HEK293 (cell line): ENCODE measurements at regions not wholly inside any gene's neighbourhood (a gene's known extent, or its start where the extent isn't known, plus 50 kb on each side); places are given as distances from the start of the nearest gene placed in this dataset.

Experiments
- CTCF ChIA-PET: fragments of 350-600 bp; formaldehyde crosslinking; extraction: SDS; loops from one replicate; lab custom pipeline; 2021; ENCODE audit warnings: antibody characterized with exemption; lab: Yijun Ruan, JAX
- POLR2A ChIA-PET: fragments of 300-600 bp; formaldehyde crosslinking; extraction: SDS; loops from one replicate; lab custom pipeline; 2020; ENCODE audit warnings: antibody characterized with exemption, inconsistent platforms; lab: Yijun Ruan, JAX
- H3K27ac ChIP-seq: fragments of 200-500 bp; sonication (Bioruptor generic); 2 replicates; pipeline ENCODE4 v1.5.1; 2014; ENCODE audit warnings: low read depth, low read length, control low read depth, inconsistent platforms; ENCODE audit errors: extremely low read depth
- H3K36me3 ChIP-seq, 2 experiments: fragments of 200-500 bp in 1 of 2; sonication (Bioruptor generic) in 1 of 2; 1 replicate in 1 of 2; 2 replicates in 1 of 2; pipeline ENCODE4 v1.5.1; 2014 to 2017; ENCODE audit warnings: inconsistent platforms in 2 of 2, low read length in 2 of 2; ENCODE audit not compliant: control insufficient read depth in 2 of 2, insufficient read depth in 1 of 2
- H3K4me1 ChIP-seq: fragments of 200-500 bp; sonication (Bioruptor generic); 2 replicates; pipeline ENCODE4 v1.5.1; 2014; ENCODE audit warnings: mild to moderate bottlenecking, low read length, inconsistent platforms; ENCODE audit not compliant: control insufficient read depth, insufficient read depth
- H3K4me3 ChIP-seq: 2 replicates; pipeline ENCODE4 v1.5.1; 2011; ENCODE audit warnings: low read depth, mild to moderate bottlenecking, control low read depth, low read length, moderate library complexity
- H3K9me3 ChIP-seq: fragments of 200-500 bp; sonication (Bioruptor generic); 2 replicates; pipeline ENCODE4 v1.5.1; 2014; ENCODE audit warnings: low read depth, low read length, inconsistent platforms; ENCODE audit not compliant: control insufficient read depth, insufficient read depth
- GLI4 ChIP-seq: fragments of 450-650 bp; formaldehyde crosslinking; IDR thresholded peaks from 2 replicates; pipeline ENCODE4 v1.5.1; 2016; ENCODE audit warnings: missing biosample characterization, missing genetic modification characterization
- HOXD13 ChIP-seq: sonication (generic); formaldehyde crosslinking; IDR thresholded peaks from 2 replicates; pipeline ENCODE4 v1.8.0; 2022; ENCODE audit warnings: missing genetic modification reagents, borderline replicate concordance
- PRDM1 ChIP-seq: fragments of 450-650 bp; formaldehyde crosslinking; IDR thresholded peaks from 2 replicates; pipeline ENCODE4; 2016; ENCODE audit warnings: missing biosample characterization, missing genetic modification characterization
- ZBTB48 ChIP-seq: fragments of 450-650 bp; formaldehyde crosslinking; IDR thresholded peaks from 2 replicates; pipeline ENCODE4 v1.5.1; 2016; ENCODE audit warnings: missing biosample characterization, missing genetic modification characterization
- ZNF133 ChIP-seq: fragments of 450-650 bp; formaldehyde crosslinking; IDR thresholded peaks from 2 replicates; pipeline ENCODE4 v1.5.1; 2016; ENCODE audit warnings: missing biosample characterization, missing genetic modification characterization
- ZNF211 ChIP-seq: fragments of 450-650 bp; formaldehyde crosslinking; IDR thresholded peaks from 2 replicates; pipeline ENCODE4 v1.5.1; 2016; ENCODE audit warnings: low read depth, missing biosample characterization, missing genetic modification characterization
- ZNF311 ChIP-seq: fragments of 450-650 bp; formaldehyde crosslinking; IDR thresholded peaks from 2 replicates; pipeline ENCODE4 v1.5.1; 2017; ENCODE audit warnings: missing biosample characterization, missing genetic modification characterization, borderline replicate concordance
- ZNF37A ChIP-seq: fragments of 450-650 bp; IDR thresholded peaks from 2 replicates; pipeline ENCODE4 v1.5.1; 2018; ENCODE audit warnings: missing biosample characterization, missing genetic modification characterization
- ZNF76 ChIP-seq: fragments of 450-650 bp; formaldehyde crosslinking; IDR thresholded peaks from 2 replicates; pipeline ENCODE4; 2016; ENCODE audit warnings: low read depth, missing biosample characterization, missing genetic modification characterization, borderline replicate concordance
- ZNF777 ChIP-seq: fragments of 450-650 bp; formaldehyde crosslinking; IDR thresholded peaks from 2 replicates; pipeline ENCODE4 v1.5.1; 2017; ENCODE audit warnings: missing biosample characterization, missing genetic modification characterization, borderline replicate concordance
- ZNF843 ChIP-seq: fragments of 450-650 bp; formaldehyde crosslinking; IDR thresholded peaks from 2 replicates; pipeline ENCODE4 v1.5.1; 2016; ENCODE audit warnings: missing biosample characterization, missing genetic modification characterization
- TF ChIP-seq, protein P1 (sequence below): fragments of 450-650 bp; formaldehyde crosslinking; IDR thresholded peaks from 2 replicates; pipeline ENCODE4 v1.5.1; 2016; ENCODE audit warnings: missing biosample characterization, missing genetic modification characterization
- TF ChIP-seq, protein P2 (sequence below): fragments of 450-650 bp; formaldehyde crosslinking; IDR thresholded peaks from 2 replicates; pipeline ENCODE4 v1.5.1; 2016; ENCODE audit warnings: missing biosample characterization, missing genetic modification characterization, borderline replicate concordance
- TF ChIP-seq, protein P3 (sequence below): fragments of 450-650 bp; formaldehyde crosslinking; conservative IDR thresholded peaks from 2 replicates; pipeline ENCODE4 v1.5.1; 2016; ENCODE audit warnings: low read depth, missing biosample characterization, missing genetic modification characterization
- TF ChIP-seq, protein P4 (sequence below): fragments of 450-650 bp; formaldehyde crosslinking; IDR thresholded peaks from 2 replicates; pipeline ENCODE4 v1.5.1; 2016; ENCODE audit warnings: missing biosample characterization, missing genetic modification characterization
- TF ChIP-seq, protein P5 (sequence below): fragments of 450-650 bp; formaldehyde crosslinking; IDR thresholded peaks from 2 replicates; pipeline ENCODE4 v1.5.1; 2017; ENCODE audit warnings: missing biosample characterization, missing genetic modification characterization

DNA sequence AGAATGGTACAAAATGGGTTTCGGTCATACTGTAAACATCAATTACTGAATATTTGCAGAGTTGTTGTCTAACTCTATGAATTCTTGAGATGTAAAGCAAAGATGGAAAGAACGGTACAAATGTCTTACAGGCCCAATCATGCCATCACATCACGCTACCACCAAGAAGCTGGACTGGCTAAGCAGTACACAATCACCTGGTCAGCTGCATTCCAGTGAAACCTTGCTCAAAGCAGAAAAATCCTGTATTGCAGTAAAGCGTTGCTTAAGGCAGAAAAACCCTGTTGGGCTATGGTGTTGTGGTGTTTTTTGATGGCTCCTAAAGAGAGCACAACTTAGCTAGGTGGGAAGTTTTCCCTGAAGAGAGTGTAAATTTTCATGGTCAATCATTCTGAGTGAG is 112.6 kb upstream of the RASA1 start:
- H3K4me3 ChIP-seq, result no peak overlapping the region
- H3K27ac ChIP-seq, result no peak overlapping the region
- no peaks in the 10 kb centered on the region for H3K36me3 ChIP-seq
- TF ChIP-seq, protein P1, sequence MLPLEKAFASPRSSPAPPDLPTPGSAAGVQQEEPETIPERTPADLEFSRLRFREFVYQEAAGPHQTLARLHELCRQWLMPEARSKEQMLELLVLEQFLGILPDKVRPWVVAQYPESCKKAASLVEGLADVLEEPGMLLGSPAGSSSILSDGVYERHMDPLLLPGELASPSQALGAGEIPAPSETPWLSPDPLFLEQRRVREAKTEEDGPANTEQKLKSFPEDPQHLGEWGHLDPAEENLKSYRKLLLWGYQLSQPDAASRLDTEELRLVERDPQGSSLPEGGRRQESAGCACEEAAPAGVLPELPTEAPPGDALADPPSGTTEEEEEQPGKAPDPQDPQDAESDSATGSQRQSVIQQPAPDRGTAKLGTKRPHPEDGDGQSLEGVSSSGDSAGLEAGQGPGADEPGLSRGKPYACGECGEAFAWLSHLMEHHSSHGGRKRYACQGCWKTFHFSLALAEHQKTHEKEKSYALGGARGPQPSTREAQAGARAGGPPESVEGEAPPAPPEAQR (tag by site-specific recombination), result no peak
- TF ChIP-seq, all 188 proteins: peak for 0
- ChIA-PET CTCF (interaction anchor here (0.8 kb wide), 1 partner anchor 16 kb away, joined by 3 read pairs; no protein-coding TSS in a partner anchor), POLR2A (no interaction called here)
- Histone ChIP-seq H3K4me1 (no peaks in the 10 kb centered on the region), H3K9me3 (no peaks in the 10 kb centered on the region)

DNA sequence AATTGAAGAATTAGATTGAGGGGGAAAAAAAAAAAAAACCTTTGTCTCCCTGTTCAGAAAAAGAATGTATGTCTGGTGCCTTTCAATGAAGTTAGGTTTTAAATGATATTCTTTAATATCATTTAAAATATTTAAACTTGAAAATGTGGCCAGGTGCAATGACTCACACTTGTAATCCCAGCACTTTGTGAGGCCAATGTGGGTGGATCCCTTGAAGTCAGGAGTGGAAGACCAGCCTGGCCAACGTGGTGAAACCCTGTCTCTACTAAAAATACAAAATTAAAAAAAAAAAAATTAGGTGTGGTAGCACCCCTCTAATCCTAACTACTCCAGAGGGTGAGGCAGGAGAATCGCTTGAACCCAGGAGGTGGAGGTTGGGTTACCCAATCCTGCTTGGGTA is 111.1 kb upstream of the RASA1 start:
- no peaks in the 10 kb centered on the region for H3K9me3 ChIP-seq
- no peaks in the 10 kb centered on the region for H3K36me3 ChIP-seq
- ChIA-PET CTCF (no interaction called here), POLR2A (no interaction called here)
- H3K4me1 ChIP-seq, result no peaks in the 10 kb centered on the region
- H3K27ac ChIP-seq, result no peak overlapping the region
- no peak for TF ChIP-seq ZNF133 (tag by site-specific recombination)
- no peak for TF ChIP-seq ZNF211
- no peak for TF ChIP-seq ZNF843
- TF ChIP-seq HOXD13 (CRISPR knock-in tag), result no peak
- TF ChIP-seq, protein P2, sequence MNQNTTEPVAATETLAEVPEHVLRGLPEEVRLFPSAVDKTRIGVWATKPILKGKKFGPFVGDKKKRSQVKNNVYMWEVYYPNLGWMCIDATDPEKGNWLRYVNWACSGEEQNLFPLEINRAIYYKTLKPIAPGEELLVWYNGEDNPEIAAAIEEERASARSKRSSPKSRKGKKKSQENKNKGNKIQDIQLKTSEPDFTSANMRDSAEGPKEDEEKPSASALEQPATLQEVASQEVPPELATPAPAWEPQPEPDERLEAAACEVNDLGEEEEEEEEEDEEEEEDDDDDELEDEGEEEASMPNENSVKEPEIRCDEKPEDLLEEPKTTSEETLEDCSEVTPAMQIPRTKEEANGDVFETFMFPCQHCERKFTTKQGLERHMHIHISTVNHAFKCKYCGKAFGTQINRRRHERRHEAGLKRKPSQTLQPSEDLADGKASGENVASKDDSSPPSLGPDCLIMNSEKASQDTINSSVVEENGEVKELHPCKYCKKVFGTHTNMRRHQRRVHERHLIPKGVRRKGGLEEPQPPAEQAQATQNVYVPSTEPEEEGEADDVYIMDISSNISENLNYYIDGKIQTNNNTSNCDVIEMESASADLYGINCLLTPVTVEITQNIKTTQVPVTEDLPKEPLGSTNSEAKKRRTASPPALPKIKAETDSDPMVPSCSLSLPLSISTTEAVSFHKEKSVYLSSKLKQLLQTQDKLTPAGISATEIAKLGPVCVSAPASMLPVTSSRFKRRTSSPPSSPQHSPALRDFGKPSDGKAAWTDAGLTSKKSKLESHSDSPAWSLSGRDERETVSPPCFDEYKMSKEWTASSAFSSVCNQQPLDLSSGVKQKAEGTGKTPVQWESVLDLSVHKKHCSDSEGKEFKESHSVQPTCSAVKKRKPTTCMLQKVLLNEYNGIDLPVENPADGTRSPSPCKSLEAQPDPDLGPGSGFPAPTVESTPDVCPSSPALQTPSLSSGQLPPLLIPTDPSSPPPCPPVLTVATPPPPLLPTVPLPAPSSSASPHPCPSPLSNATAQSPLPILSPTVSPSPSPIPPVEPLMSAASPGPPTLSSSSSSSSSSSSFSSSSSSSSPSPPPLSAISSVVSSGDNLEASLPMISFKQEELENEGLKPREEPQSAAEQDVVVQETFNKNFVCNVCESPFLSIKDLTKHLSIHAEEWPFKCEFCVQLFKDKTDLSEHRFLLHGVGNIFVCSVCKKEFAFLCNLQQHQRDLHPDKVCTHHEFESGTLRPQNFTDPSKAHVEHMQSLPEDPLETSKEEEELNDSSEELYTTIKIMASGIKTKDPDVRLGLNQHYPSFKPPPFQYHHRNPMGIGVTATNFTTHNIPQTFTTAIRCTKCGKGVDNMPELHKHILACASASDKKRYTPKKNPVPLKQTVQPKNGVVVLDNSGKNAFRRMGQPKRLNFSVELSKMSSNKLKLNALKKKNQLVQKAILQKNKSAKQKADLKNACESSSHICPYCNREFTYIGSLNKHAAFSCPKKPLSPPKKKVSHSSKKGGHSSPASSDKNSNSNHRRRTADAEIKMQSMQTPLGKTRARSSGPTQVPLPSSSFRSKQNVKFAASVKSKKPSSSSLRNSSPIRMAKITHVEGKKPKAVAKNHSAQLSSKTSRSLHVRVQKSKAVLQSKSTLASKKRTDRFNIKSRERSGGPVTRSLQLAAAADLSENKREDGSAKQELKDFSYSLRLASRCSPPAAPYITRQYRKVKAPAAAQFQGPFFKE (tag by site-specific recombination), result no peak
- TF ChIP-seq, protein P3, sequence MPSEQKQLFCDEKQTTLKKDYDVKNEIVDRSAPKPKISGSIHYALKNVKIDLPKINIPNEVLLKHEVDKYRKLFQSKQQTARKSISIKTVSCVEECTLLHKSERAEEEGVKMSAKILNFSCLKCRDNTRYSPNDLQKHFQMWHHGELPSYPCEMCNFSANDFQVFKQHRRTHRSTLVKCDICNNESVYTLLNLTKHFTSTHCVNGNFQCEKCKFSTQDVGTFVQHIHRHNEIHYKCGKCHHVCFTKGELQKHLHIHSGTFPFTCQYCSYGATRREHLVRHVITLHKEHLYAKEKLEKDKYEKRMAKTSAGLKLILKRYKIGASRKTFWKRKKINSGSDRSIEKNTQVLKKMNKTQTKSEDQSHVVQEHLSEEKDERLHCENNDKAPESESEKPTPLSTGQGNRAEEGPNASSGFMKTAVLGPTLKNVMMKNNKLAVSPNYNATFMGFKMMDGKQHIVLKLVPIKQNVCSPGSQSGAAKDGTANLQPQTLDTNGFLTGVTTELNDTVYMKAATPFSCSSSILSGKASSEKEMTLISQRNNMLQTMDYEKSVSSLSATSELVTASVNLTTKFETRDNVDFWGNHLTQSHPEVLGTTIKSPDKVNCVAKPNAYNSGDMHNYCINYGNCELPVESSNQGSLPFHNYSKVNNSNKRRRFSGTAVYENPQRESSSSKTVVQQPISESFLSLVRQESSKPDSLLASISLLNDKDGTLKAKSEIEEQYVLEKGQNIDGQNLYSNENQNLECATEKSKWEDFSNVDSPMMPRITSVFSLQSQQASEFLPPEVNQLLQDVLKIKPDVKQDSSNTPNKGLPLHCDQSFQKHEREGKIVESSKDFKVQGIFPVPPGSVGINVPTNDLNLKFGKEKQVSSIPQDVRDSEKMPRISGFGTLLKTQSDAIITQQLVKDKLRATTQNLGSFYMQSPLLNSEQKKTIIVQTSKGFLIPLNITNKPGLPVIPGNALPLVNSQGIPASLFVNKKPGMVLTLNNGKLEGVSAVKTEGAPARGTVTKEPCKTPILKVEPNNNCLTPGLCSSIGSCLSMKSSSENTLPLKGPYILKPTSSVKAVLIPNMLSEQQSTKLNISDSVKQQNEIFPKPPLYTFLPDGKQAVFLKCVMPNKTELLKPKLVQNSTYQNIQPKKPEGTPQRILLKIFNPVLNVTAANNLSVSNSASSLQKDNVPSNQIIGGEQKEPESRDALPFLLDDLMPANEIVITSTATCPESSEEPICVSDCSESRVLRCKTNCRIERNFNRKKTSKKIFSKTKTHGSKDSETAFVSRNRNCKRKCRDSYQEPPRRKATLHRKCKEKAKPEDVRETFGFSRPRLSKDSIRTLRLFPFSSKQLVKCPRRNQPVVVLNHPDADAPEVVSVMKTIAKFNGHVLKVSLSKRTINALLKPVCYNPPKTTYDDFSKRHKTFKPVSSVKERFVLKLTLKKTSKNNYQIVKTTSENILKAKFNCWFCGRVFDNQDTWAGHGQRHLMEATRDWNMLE (tag by site-specific recombination), result no peak
- no peak overlapping the region for H3K4me3 ChIP-seq

DNA sequence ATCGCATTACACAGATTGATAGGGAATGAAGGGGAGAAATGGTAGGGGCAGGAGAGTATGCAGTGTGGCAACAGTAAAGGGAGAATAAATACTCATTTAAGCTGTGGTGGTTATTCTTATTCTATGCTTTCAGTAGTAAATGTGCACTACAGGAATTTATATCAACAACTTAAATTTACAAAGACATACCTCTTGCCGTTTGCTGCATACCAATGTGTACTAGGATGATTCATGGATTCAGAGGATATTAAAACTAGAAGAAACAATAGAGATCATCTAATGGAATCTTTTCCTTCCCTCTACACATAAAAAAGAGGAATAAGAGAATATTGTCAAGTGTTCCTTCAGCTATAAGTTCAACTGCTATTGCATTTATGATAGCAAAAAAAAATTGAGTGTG is 103.3 kb upstream of the RASA1 start:
- ChIA-PET CTCF (no interaction called here), POLR2A (no interaction called here)
- no peaks in the 10 kb centered on the region for H3K9me3 ChIP-seq
- H3K4me1 ChIP-seq, result peaks cover 3% of the 10 kb centered on the region
- no peak overlapping the region for H3K27ac ChIP-seq
- H3K36me3 ChIP-seq, result no peaks in the 10 kb centered on the region
- no peak overlapping the region for H3K4me3 ChIP-seq
- TF ChIP-seq, protein P4, sequence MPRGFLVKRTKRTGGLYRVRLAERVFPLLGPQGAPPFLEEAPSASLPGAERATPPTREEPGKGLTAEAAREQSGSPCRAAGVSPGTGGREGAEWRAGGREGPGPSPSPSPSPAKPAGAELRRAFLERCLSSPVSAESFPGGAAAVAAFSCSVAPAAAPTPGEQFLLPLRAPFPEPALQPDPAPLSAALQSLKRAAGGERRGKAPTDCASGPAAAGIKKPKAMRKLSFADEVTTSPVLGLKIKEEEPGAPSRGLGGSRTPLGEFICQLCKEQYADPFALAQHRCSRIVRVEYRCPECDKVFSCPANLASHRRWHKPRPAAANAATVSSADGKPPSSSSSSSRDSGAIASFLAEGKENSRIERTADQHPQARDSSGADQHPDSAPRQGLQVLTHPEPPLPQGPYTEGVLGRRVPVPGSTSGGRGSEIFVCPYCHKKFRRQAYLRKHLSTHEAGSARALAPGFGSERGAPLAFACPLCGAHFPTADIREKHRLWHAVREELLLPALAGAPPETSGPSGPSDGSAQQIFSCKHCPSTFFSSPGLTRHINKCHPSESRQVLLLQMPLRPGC (tag by site-specific recombination), result no peak
- no peak for TF ChIP-seq ZNF311 (tag by site-specific recombination)
- no peak for TF ChIP-seq ZNF37A (tag by site-specific recombination)
- no peak for TF ChIP-seq GLI4 (tag by site-specific recombination)
- no peak for TF ChIP-seq ZNF76
- no peak for TF ChIP-seq ZNF777
- TF ChIP-seq ZBTB48 (tag by site-specific recombination), result no peak
- TF ChIP-seq, protein P5, sequence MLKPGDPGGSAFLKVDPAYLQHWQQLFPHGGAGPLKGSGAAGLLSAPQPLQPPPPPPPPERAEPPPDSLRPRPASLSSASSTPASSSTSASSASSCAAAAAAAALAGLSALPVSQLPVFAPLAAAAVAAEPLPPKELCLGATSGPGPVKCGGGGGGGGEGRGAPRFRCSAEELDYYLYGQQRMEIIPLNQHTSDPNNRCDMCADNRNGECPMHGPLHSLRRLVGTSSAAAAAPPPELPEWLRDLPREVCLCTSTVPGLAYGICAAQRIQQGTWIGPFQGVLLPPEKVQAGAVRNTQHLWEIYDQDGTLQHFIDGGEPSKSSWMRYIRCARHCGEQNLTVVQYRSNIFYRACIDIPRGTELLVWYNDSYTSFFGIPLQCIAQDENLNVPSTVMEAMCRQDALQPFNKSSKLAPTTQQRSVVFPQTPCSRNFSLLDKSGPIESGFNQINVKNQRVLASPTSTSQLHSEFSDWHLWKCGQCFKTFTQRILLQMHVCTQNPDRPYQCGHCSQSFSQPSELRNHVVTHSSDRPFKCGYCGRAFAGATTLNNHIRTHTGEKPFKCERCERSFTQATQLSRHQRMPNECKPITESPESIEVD (tag by site-specific recombination), result no peak
- TF ChIP-seq PRDM1 (tag by site-specific recombination), result no peak
